Natural killer cell (primary cell): ENCODE measurements at regions not wholly inside any gene's neighbourhood (a gene's known extent, or its start where the extent isn't known, plus 50 kb on each side); places are given as distances from the start of the nearest gene placed in this dataset.

Experiments used
- ATAC-seq, 3 donors: fragments of 150-1000 bp in 2 of 3; fragments of 200-7000 bp in 1 of 3; cut with Tn5 transposase; 1 replicate in 1 of 3; 2 replicates in 2 of 3; pipeline ENCODE4 v1.10.0; 2021; ENCODE audit warnings: mild to moderate bottlenecking in 2 of 3, moderate library complexity in 2 of 3
- DNase-seq, 2 donors: peaks; one replicate each; pipeline versions ENCODE4 v3.0.0 to v3.0.0-alpha.2; 2013 to 2021; ENCODE audit warnings: mixed read lengths in 1 of 2
- H3K27ac ChIP-seq: one replicate; pipeline ENCODE4 v1.5.1; 2013; ENCODE audit warnings: mild to moderate bottlenecking, low read length
- H3K27me3 ChIP-seq: one replicate; pipeline ENCODE4 v1.6.1; 2013; ENCODE audit warnings: low read length; ENCODE audit not compliant: control insufficient read depth, insufficient read depth
- H3K36me3 ChIP-seq: one replicate; pipeline ENCODE4 v1.6.1; 2013; ENCODE audit warnings: low read length; ENCODE audit not compliant: control insufficient read depth, insufficient read depth
- H3K4me1 ChIP-seq: one replicate; pipeline ENCODE4 v1.6.1; 2013; ENCODE audit warnings: low read length; ENCODE audit not compliant: control insufficient read depth, insufficient read depth
- H3K4me3 ChIP-seq: one replicate; pipeline ENCODE4 v1.5.1; 2013; ENCODE audit warnings: low read length
- H3K9me3 ChIP-seq: one replicate; pipeline ENCODE4 v1.6.1; 2013; ENCODE audit warnings: low read length; ENCODE audit not compliant: control insufficient read depth, insufficient read depth
- H3K27ac Mint-ChIP-seq, 2 donors: one replicate each; pipeline ENCODE4 v1.8.0; 2022; ENCODE audit warnings: mild to moderate bottlenecking in 2 of 2, mixed read lengths in 2 of 2, moderate library complexity in 1 of 2
- H3K27me3 Mint-ChIP-seq, 2 donors: one replicate each; pipeline ENCODE4 v1.8.0; 2022; ENCODE audit warnings: low read depth in 2 of 2, mixed read lengths in 2 of 2
- H3K36me3 Mint-ChIP-seq: one replicate; pipeline ENCODE4 v1.8.0; 2022; ENCODE audit warnings: mixed read lengths
- H3K4me1 Mint-ChIP-seq, 2 donors: one replicate each; pipeline ENCODE4 v1.8.0; 2022; ENCODE audit warnings: mixed read lengths in 2 of 2
- H3K4me3 Mint-ChIP-seq: one replicate; pipeline ENCODE4 v1.8.0; 2022; ENCODE audit warnings: mild to moderate bottlenecking, moderate library complexity, mixed read lengths
- H3K9me3 Mint-ChIP-seq, 2 donors: one replicate each; pipeline ENCODE4 v1.8.0; 2022; ENCODE audit warnings: mixed read lengths in 2 of 2
- CTCF ChIP-seq: fragments of 200-600 bp; IDR thresholded peaks from one replicate; pipeline ENCODE4 v1.8.0; 2022; ENCODE audit warnings: antibody characterized with exemption
- WGBS: methylation state at CpG from one replicate; pipeline ENCODE4 v1.1.7; 2013; ENCODE audit warnings: missing lambda C conversion rate; ENCODE audit not compliant: insufficient coverage; 5-methylcytosine and 5-hydroxymethylcytosine counted together
- intact Hi-C: fragments of 100-400 bp; cut with micrococcal nuclease; formaldehyde crosslinking; loops from one replicate; pipeline ENCODE4 v1.14.2; 2022

GRCh38 chr12:93201990-93202389 lies 175.7 kb upstream of the NUDT4 start:
- Histone ChIP-seq H3K27me3 (no peaks in the 10 kb centered on the region), H3K36me3 (no peaks in the 10 kb centered on the region), H3K9me3 (no peaks in the 10 kb centered on the region), H3K27ac (no peak overlapping the region), H3K4me1 (no peaks in the 10 kb centered on the region), H3K4me3 (no peak overlapping the region)
- ATAC-seq (no peak), DNase-seq (no peak)
- Mint-ChIP-seq H3K27ac (no peak overlapping the region), H3K4me1 (no peaks in the 10 kb centered on the region), H3K4me3 (no peak overlapping the region), H3K27me3 (peaks cover 14 to 29% of the 10 kb centered on the region in 2 donors), H3K36me3 (no peaks in the 10 kb centered on the region), H3K9me3 (no peaks in the 10 kb centered on the region)
- WGBS: 96% methylated on average over 6 of the region's 6 CpGs
- intact Hi-C loops: no loop called here
- TF ChIP-seq CTCF: no peak

GRCh38 chr12:93202688-93203087 lies 175.0 kb upstream of the NUDT4 start:
- ATAC-seq: no peak
- Histone ChIP-seq H3K36me3 (no peaks in the 10 kb centered on the region), H3K4me1 (no peaks in the 10 kb centered on the region), H3K27ac (no peak overlapping the region), H3K9me3 (no peaks in the 10 kb centered on the region), H3K27me3 (no peaks in the 10 kb centered on the region), H3K4me3 (no peak overlapping the region)
- DNase-seq: no peak
- H3K36me3 Mint-ChIP-seq: no peaks in the 10 kb centered on the region
- no CpG with 5 or more reads among the region's 2 CpGs for WGBS
- H3K27ac Mint-ChIP-seq: no peak overlapping the region
- no peak for TF ChIP-seq CTCF
- H3K4me1 Mint-ChIP-seq: no peaks in the 10 kb centered on the region
- H3K9me3 Mint-ChIP-seq: no peaks in the 10 kb centered on the region
- H3K27me3 Mint-ChIP-seq: peaks cover 12 to 29% of the 10 kb centered on the region in 2 donors
- H3K4me3 Mint-ChIP-seq: no peak overlapping the region
- intact Hi-C loops: no loop called here

- H3K9me3 ChIP-seq: no peaks in the 10 kb centered on the region
- ATAC-seq (no peak), DNase-seq (no peak)
- Mint-ChIP-seq H3K9me3 (no peaks in the 10 kb centered on the region), H3K27me3 (peaks cover 10 to 35% of the 10 kb centered on the region in 2 donors), H3K4me1 (no peaks in the 10 kb centered on the region), H3K4me3 (no peak overlapping the region), H3K27ac (no peak overlapping the region), H3K36me3 (no peaks in the 10 kb centered on the region)
- no peak for TF ChIP-seq CTCF
- H3K27me3 ChIP-seq: no peaks in the 10 kb centered on the region
- intact Hi-C loops: no loop called here
- H3K36me3 ChIP-seq: no peaks in the 10 kb centered on the region
- no peak overlapping the region for H3K27ac ChIP-seq
- WGBS: no CpG with 5 or more reads among the region's 2 CpGs
- H3K4me3 ChIP-seq: no peak overlapping the region
- H3K4me1 ChIP-seq: no peaks in the 10 kb centered on the region
These were observed 174.4 kb upstream of the NUDT4 start for GRCh38 chr12:93203361-93203760.

- H3K36me3 Mint-ChIP-seq: no peaks in the 10 kb centered on the region
- H3K27ac Mint-ChIP-seq: no peak overlapping the region
- H3K4me1 Mint-ChIP-seq: no peaks in the 10 kb centered on the region
- peaks cover 15 to 36% of the 10 kb centered on the region in 2 donors for H3K27me3 Mint-ChIP-seq
- no peak overlapping the region for H3K4me3 Mint-ChIP-seq
- Histone ChIP-seq H3K27ac (no peak overlapping the region), H3K27me3 (no peaks in the 10 kb centered on the region), H3K4me1 (no peaks in the 10 kb centered on the region), H3K9me3 (no peaks in the 10 kb centered on the region), H3K4me3 (no peak overlapping the region), H3K36me3 (no peaks in the 10 kb centered on the region)
- intact Hi-C loops: no loop called here
- ATAC-seq: no peak
- 91% methylated on average over 3 of the region's 4 CpGs for WGBS
- TF ChIP-seq CTCF: no peak
- no peaks in the 10 kb centered on the region for H3K9me3 Mint-ChIP-seq
- DNase-seq: no peak
These were observed 172.8 kb upstream of the NUDT4 start for GRCh38 chr12:93204896-93205295.
